AG09319 (cell line): ENCODE measurements at regions not wholly inside any gene's neighbourhood (a gene's known extent, or its start where the extent isn't known, plus 50 kb on each side); places are given as distances from the start of the nearest gene placed in this dataset.

ENCODE experiments used
- DNase-seq: peaks from one replicate; pipeline ENCODE4 v3.0.0-alpha.2; 2010; ENCODE audit warnings: low read depth; ENCODE audit errors: extremely low read depth
- CTCF ChIP-seq: IDR thresholded peaks from 2 replicates; pipeline ENCODE4 v1.5.1; 2011; ENCODE audit warnings: low read depth, mild to moderate bottlenecking, inconsistent platforms, low read length, moderate library complexity

GRCh38 chr4:121227341-121227792 is 63.2 kb upstream of the TNIP3 start:
- DNase-seq: no peak
- no peak for TF ChIP-seq CTCF

- TF ChIP-seq CTCF: no peak
- DNase-seq: no peak
These were observed 62.2 kb upstream of the TNIP3 start for GRCh38 chr4:121226362-121226761.

- no peak for TF ChIP-seq CTCF
- DNase-seq: no peak
These were observed 57.5 kb upstream of the TNIP3 start for GRCh38 chr4:121221608-121222007.

- TF ChIP-seq CTCF: no peak
- DNase-seq: no peak
These were observed 57.1 kb upstream of the TNIP3 start for GRCh38 chr4:121221201-121221600.

- no peak for TF ChIP-seq CTCF
These were observed 56.6 kb upstream of the TNIP3 start for GRCh38 chr4:121220698-121221097.

GRCh38 chr4:121219227-121219626 is 55.1 kb upstream of the TNIP3 start:
- no peak for DNase-seq
- TF ChIP-seq CTCF: no peak

More at GRCh38 chr4:121220698-121221097, 56.6 kb upstream of the TNIP3 start:
- DNase-seq: no peak

GRCh38 chr4:121217351-121217750 is 53.2 kb upstream of the TNIP3 start:
- DNase-seq: peak; percentile 51
- TF ChIP-seq CTCF: no peak

GRCh38 chr4:121216461-121216860 is 52.3 kb upstream of the TNIP3 start:
- no peak for DNase-seq
- TF ChIP-seq CTCF: no peak
